Body of pancreas (tissue), 4 donors: ENCODE measurements at regions not wholly inside any gene's neighbourhood (a gene's known extent, or its start where the extent isn't known, plus 50 kb on each side); places are given as distances from the start of the nearest gene placed in this dataset.

Source experiments
- ATAC-seq: fragments of 150-250 bp; one replicate; pipeline ENCODE4 v1.9.1; 2016
- DNase-seq, 4 donors: peaks; one replicate each; pipeline ENCODE4 v3.0.0-alpha.2; 2019
- H3K27ac ChIP-seq, 4 donors: fragments of 200-600 bp; sonication (generic); 1 replicate in 3 of 4; 2 replicates in 1 of 4; pipeline versions ENCODE4 v1.5.1 to v1.6.1; 2016 to 2019; ENCODE audit warnings: mild to moderate bottlenecking in 1 of 4, mixed read lengths in 1 of 4, moderate library complexity in 1 of 4
- H3K27me3 ChIP-seq, 2 donors: fragments of 200-600 bp; sonication (generic); one replicate each; pipeline ENCODE4 v1.6.0; 2016; ENCODE audit warnings: mild to moderate bottlenecking in 1 of 2
- H3K36me3 ChIP-seq, 2 donors: fragments of 200-600 bp; sonication (generic); replicated peaks in 1 of 2; 2 replicates each; pipeline ENCODE4 v1.5.1; 2016; ENCODE audit warnings: low read depth in 2 of 2; ENCODE audit not compliant: insufficient read depth in 1 of 2
- H3K4me1 ChIP-seq: fragments of 200-600 bp; sonication (generic); one replicate; pipeline ENCODE4 v1.6.0; 2016
- H3K4me3 ChIP-seq, 2 donors: fragments of 200-600 bp; sonication (generic); 1 replicate in 1 of 2; 2 replicates in 1 of 2; pipeline ENCODE4 v1.5.1; 2016 to 2019
- H3K9me3 ChIP-seq, 3 donors: fragments of 200-600 bp; sonication (generic); 1 replicate in 2 of 3; 2 replicates in 1 of 3; pipeline ENCODE4 v1.5.1; 2016
- POLR2A ChIP-seq, 3 donors: fragments of 450-650 bp; IDR thresholded peaks; one replicate each; pipeline ENCODE4 v1.6.1; 2016; ENCODE audit warnings: antibody characterized with exemption in 3 of 3, mild to moderate bottlenecking in 2 of 3
- WGBS, 2 donors: methylation state at CpG; one replicate each; pipeline ENCODE4 v1.1.5; 2017; 5-methylcytosine and 5-hydroxymethylcytosine counted together
- intact Hi-C: fragments of 100-400 bp; cut with DNase I; formaldehyde crosslinking; loops from one replicate; pipeline ENCODE4 v1.15.1; 2023
- TF ChIP-seq, protein P1 (sequence below), 7 experiments: fragments of 450-650 bp in 4 of 7; fragments of 200-600 bp in 3 of 7; sonication (generic) in 3 of 7; IDR thresholded peaks; one replicate each; pipeline ENCODE4 v1.5.1; 2016 to 2019; ENCODE audit warnings: antibody characterized with exemption in 7 of 7

DNA sequence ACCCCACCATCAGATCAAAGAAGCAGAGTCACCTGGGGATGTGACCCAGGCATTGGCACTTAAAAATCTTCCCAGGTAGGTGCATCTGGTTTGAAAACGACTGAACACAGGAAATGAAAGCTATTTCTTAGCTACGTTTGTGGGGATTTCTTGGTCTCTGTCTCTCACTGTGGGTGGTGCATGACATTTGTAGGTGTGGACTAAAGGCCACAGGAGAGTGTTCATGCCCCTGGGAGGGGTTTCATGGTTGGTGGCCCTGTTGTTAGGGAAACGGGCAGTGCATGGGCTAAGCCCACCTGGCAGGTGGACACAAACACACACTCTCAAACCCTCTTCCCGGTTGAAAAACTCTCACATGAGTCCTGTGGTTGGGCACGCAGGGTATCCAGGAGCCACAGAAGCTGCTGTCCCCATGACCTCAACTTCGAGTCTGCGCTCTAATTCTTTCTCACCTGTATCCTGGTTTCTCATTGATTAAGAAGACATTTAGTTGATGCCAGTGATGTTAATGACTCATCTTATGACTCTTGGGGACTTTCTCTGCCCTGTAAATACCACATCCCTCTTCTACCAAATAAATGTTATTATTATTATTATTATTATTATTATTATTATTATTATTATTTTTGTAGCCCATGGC is 119.4 kb downstream of the MRPS6 start:
- H3K4me3 ChIP-seq, result no peak overlapping the region
- WGBS, 2 donors, result 78 to 80% methylated on average over 7 of the region's 7 CpGs
- H3K4me1 ChIP-seq, result no peaks in the 10 kb centered on the region
- ATAC-seq (no peak), DNase-seq (no peak)
- no peaks in the 10 kb centered on the region for H3K36me3 ChIP-seq
- no peaks in the 10 kb centered on the region for H3K9me3 ChIP-seq
- no peaks in the 10 kb centered on the region for H3K27me3 ChIP-seq
- H3K27ac ChIP-seq, result no peak overlapping the region
- TF ChIP-seq POLR2A (IDR thresholded peaks at IDR 0.05), result no peak
- TF ChIP-seq, protein P1, sequence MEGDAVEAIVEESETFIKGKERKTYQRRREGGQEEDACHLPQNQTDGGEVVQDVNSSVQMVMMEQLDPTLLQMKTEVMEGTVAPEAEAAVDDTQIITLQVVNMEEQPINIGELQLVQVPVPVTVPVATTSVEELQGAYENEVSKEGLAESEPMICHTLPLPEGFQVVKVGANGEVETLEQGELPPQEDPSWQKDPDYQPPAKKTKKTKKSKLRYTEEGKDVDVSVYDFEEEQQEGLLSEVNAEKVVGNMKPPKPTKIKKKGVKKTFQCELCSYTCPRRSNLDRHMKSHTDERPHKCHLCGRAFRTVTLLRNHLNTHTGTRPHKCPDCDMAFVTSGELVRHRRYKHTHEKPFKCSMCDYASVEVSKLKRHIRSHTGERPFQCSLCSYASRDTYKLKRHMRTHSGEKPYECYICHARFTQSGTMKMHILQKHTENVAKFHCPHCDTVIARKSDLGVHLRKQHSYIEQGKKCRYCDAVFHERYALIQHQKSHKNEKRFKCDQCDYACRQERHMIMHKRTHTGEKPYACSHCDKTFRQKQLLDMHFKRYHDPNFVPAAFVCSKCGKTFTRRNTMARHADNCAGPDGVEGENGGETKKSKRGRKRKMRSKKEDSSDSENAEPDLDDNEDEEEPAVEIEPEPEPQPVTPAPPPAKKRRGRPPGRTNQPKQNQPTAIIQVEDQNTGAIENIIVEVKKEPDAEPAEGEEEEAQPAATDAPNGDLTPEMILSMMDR (IDR thresholded peaks at IDR 0.05), result no peak
- intact Hi-C loops, result no loop called here

DNA sequence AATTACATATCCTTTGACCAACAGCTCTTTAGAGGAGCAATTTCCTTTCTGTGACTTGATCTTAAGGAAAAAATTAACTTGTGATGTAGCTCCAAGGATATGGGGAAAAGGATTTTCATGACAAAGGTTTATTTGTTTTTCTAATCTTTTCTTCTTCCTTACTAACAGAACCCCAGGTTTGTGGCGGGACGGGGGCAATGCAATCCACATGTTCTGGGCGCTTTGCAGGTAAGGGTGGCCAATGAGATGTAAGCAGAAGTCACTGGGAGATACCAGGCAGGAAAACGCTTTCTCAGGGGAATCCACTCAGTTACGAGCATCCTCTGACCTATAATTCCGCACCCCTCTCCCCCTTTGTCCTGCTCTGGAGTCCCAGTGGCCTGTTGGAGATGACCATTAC is 122.0 kb downstream of the MRPS6 start:
- ATAC-seq, result no peak
- TF ChIP-seq, protein P1 (IDR thresholded peaks at IDR 0.05), result no peak
- TF ChIP-seq POLR2A (IDR thresholded peaks at IDR 0.05), result no peak
- H3K27me3 ChIP-seq, result no peaks in the 10 kb centered on the region
- no peak for DNase-seq
- no peaks in the 10 kb centered on the region for H3K36me3 ChIP-seq
- WGBS, 2 donors, result 73 to 85% methylated on average over 6 of the region's 6 CpGs
- H3K27ac ChIP-seq, result no peak overlapping the region
- no peak overlapping the region for H3K4me3 ChIP-seq
- intact Hi-C loops, result no loop called here
- H3K4me1 ChIP-seq, result no peaks in the 10 kb centered on the region
- H3K9me3 ChIP-seq, result no peaks in the 10 kb centered on the region

DNA sequence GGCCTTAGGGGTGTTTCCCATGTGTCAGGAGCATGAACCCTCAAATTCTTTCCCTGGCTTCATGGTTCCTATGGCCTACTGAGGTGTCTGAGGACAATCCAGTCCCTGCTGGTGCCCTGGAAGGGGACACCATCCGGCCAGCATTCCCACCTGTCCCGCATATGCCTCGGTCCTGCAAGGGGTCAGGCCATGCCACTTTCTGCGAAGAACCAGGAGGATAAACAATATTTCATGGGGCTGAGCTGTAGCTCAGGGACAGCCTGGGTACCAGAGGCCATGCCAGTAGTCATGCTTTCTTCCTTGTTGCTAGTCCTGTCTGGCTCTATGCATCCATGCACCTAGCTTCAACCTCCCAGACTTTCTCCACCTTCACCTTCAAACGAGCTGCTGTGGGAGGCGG is 123.6 kb downstream of the MRPS6 start:
- intact Hi-C loops, result no loop called here
- WGBS, 2 donors, result 80 to 84% methylated on average over 4 to 6 of the region's 6 CpGs
- Histone ChIP-seq H3K4me3 (no peak overlapping the region), H3K27me3 (no peaks in the 10 kb centered on the region), H3K36me3 (no peaks in the 10 kb centered on the region), H3K27ac (no peak overlapping the region), H3K9me3 (no peaks in the 10 kb centered on the region), H3K4me1 (peaks cover 9% of the 10 kb centered on the region)
- no peak for TF ChIP-seq POLR2A (IDR thresholded peaks at IDR 0.05)
- TF ChIP-seq, protein P1 (IDR thresholded peaks at IDR 0.05), result no peak
- DNase-seq (no peak), ATAC-seq (no peak)

GRCh38 chr21:34197561-34197960 is 124.2 kb downstream of the MRPS6 start:
- H3K27me3 ChIP-seq, result no peaks in the 10 kb centered on the region
- DNase-seq (no peak), ATAC-seq (no peak)
- H3K9me3 ChIP-seq, result no peaks in the 10 kb centered on the region
- intact Hi-C loops, result no loop called here
- no peak overlapping the region for H3K27ac ChIP-seq
- no peak overlapping the region for H3K4me3 ChIP-seq
- no peaks in the 10 kb centered on the region for H3K36me3 ChIP-seq
- TF ChIP-seq, protein P1 (IDR thresholded peaks at IDR 0.05), result no peak
- no peak for TF ChIP-seq POLR2A (IDR thresholded peaks at IDR 0.05)
- peaks cover 11% of the 10 kb centered on the region for H3K4me1 ChIP-seq
- WGBS, 2 donors, result 86 to 88% methylated on average over 3 of the region's 3 CpGs
